Kidney (tissue), 13 donors: ENCODE measurements at regions not wholly inside any gene's neighbourhood (a gene's known extent, or its start where the extent isn't known, plus 50 kb on each side); places are given as distances from the start of the nearest gene placed in this dataset.

Source experiments
- DNase-seq, 5 donors: peaks; one replicate each; pipeline ENCODE4 v3.0.0-alpha.2; 2013 to 2020
- FAIRE-seq: peaks from 2 replicates; lab custom pipeline; 2012; peaks lifted over from hg19 to GRCh38; lab: Jason Lieb, UNC
- H3K27ac ChIP-seq, 2 donors: one replicate each; pipeline ENCODE4 v1.7.0; 2013; ENCODE audit warnings: low read depth in 2 of 2, low read length in 2 of 2, inconsistent platforms in 1 of 2
- H3K27me3 ChIP-seq: one replicate; pipeline ENCODE4 v1.7.1; 2013; ENCODE audit warnings: low read length, inconsistent platforms; ENCODE audit not compliant: control insufficient read depth, insufficient read depth
- H3K36me3 ChIP-seq, 3 donors: one replicate each; pipeline versions ENCODE4 v1.7.0 to v1.7.1; 2013; ENCODE audit warnings: low read length in 3 of 3, control low read depth in 1 of 3, inconsistent platforms in 1 of 3; ENCODE audit not compliant: insufficient read depth in 3 of 3, control insufficient read depth in 2 of 3
- H3K4me1 ChIP-seq, 3 donors: one replicate each; pipeline versions ENCODE4 v1.7.0 to v1.7.1; 2013; ENCODE audit warnings: low read length in 3 of 3, inconsistent platforms in 1 of 3, low read depth in 1 of 3; ENCODE audit not compliant: control insufficient read depth in 2 of 3, insufficient read depth in 2 of 3
- H3K4me3 ChIP-seq, 3 donors: one replicate each; pipeline versions ENCODE4 v1.7.0 to v1.8.1; 2013; ENCODE audit warnings: low read length in 3 of 3, control low read depth in 1 of 3, inconsistent platforms in 1 of 3
- H3K9ac ChIP-seq, 3 donors: one replicate each; pipeline versions ENCODE4 v1.7.0 to v1.7.1; 2013; ENCODE audit warnings: low read length in 3 of 3, control low read depth in 1 of 3, inconsistent platforms in 1 of 3
- H3K9me3 ChIP-seq, 3 donors: one replicate each; pipeline versions ENCODE4 v1.7.0 to v1.7.1; 2013; ENCODE audit warnings: low read length in 3 of 3, control low read depth in 1 of 3, inconsistent platforms in 1 of 3; ENCODE audit not compliant: control insufficient read depth in 2 of 3, insufficient read depth in 1 of 3
- CTCF ChIP-seq: IDR thresholded peaks from 3 replicates; pipeline ENCODE4 v1.5.1; 2012; ENCODE audit warnings: mild to moderate bottlenecking, moderate library complexity, borderline replicate concordance; ENCODE audit not compliant: insufficient read depth; ENCODE audit errors: extremely low read depth
- intact Hi-C: fragments of 100-400 bp; cut with DNase I; formaldehyde crosslinking; loops from one replicate; pipeline ENCODE4 v1.11.1; 2022
- donor health status: control.
- donor health status: control.
- donor health status: control.
- donor health status: control.
- donor health status: control.
- donor health status: DM: yes; HTN: yes; CAD: no.
- donor health status: Normal renal cell carcinoma (clear cell type).

- TF ChIP-seq CTCF: peak; percentile 10
- Histone ChIP-seq H3K4me1 (no peaks in the 10 kb centered on the region), H3K9me3 (no peaks in the 10 kb centered on the region), H3K4me3 (no peak overlapping the region), H3K27me3 (no peaks in the 10 kb centered on the region), H3K27ac (no peak overlapping the region), H3K9ac (no peak overlapping the region), H3K36me3 (no peaks in the 10 kb centered on the region)
- DNase-seq (no peak), FAIRE-seq (no peak)
- intact Hi-C loops: no loop called here
These were observed 97.4 kb upstream of the SGIP1 start for GRCh38 chr1:66436378-66437135.

- TF ChIP-seq CTCF: no peak
- H3K9ac ChIP-seq: no peak overlapping the region
- no peaks in the 10 kb centered on the region for H3K4me1 ChIP-seq
- FAIRE-seq (no peak), DNase-seq (no peak)
- intact Hi-C loops: no loop called here
- H3K9me3 ChIP-seq: no peaks in the 10 kb centered on the region
- H3K4me3 ChIP-seq: no peak overlapping the region
- H3K27ac ChIP-seq: no peak overlapping the region
- no peaks in the 10 kb centered on the region for H3K36me3 ChIP-seq
- H3K27me3 ChIP-seq: no peaks in the 10 kb centered on the region
These were observed 96.9 kb upstream of the SGIP1 start for GRCh38 chr1:66437136-66437401.

GRCh38 chr1:66438062-66438461, 95.9 kb upstream of the SGIP1 start:
- DNase-seq (no peak), FAIRE-seq (no peak)
- Histone ChIP-seq H3K9me3 (no peaks in the 10 kb centered on the region), H3K9ac (no peak overlapping the region), H3K27me3 (no peaks in the 10 kb centered on the region), H3K36me3 (no peaks in the 10 kb centered on the region), H3K4me3 (no peak overlapping the region), H3K4me1 (no peaks in the 10 kb centered on the region), H3K27ac (no peak overlapping the region)
- intact Hi-C loops: no loop called here
- TF ChIP-seq CTCF: no peak

GRCh38 chr1:66438501-66438900, 95.5 kb upstream of the SGIP1 start:
- DNase-seq: no peak
- H3K27me3 ChIP-seq: no peaks in the 10 kb centered on the region
- no peak for FAIRE-seq

More at GRCh38 chr1:66438501-66438900, 95.5 kb upstream of the SGIP1 start:
- Histone ChIP-seq H3K9ac (no peak overlapping the region), H3K9me3 (no peaks in the 10 kb centered on the region), H3K27ac (no peak overlapping the region), H3K4me3 (no peak overlapping the region), H3K36me3 (no peaks in the 10 kb centered on the region), H3K4me1 (no peaks in the 10 kb centered on the region)
- intact Hi-C loops: no loop called here
- no peak for TF ChIP-seq CTCF
